ENCODE measurements at regions not wholly inside any gene's neighbourhood (a gene's known extent, or its start where the extent isn't known, plus 50 kb on each side); places are given as distances from the start of the nearest gene placed in this dataset.

- Mint-ChIP-seq H3K36me3 (ENCODE audit: low read depth) (no peaks in the 10 kb centered on the region), H3K27ac (ENCODE audit: unreplicated experiment) (no peak overlapping the region), H3K27me3 (ENCODE audit: low read depth) (peaks cover 25% of the 10 kb centered on the region), H3K4me1 (ENCODE audit: low read depth) (no peaks in the 10 kb centered on the region), H3K4me3 (ENCODE audit: unreplicated experiment) (no peak overlapping the region), H3K9me3 (ENCODE audit: low read depth) (peaks cover 3% of the 10 kb centered on the region)
- no peak for DNase-seq (ENCODE audit: low spot score)
- TF ChIP-seq CTCF (IDR thresholded peaks at IDR 0.05): peak; percentile 54
Observed at GRCh38 chr4:22237155-22237751, 278.6 kb downstream of the ADGRA3 start.

- H3K9me3 Mint-ChIP-seq (ENCODE audit: low read depth): peaks cover 3% of the 10 kb centered on the region
- no peak overlapping the region for H3K27ac Mint-ChIP-seq (ENCODE audit: unreplicated experiment)
- H3K36me3 Mint-ChIP-seq (ENCODE audit: low read depth): no peaks in the 10 kb centered on the region
- no peak for TF ChIP-seq CTCF (IDR thresholded peaks at IDR 0.05)
- H3K4me1 Mint-ChIP-seq (ENCODE audit: low read depth): no peaks in the 10 kb centered on the region
- H3K27me3 Mint-ChIP-seq (ENCODE audit: low read depth): peaks cover 28% of the 10 kb centered on the region
- H3K4me3 Mint-ChIP-seq (ENCODE audit: unreplicated experiment): no peak overlapping the region
- no peak for DNase-seq (ENCODE audit: low spot score)
Observed at GRCh38 chr4:22235698-22236097, 280.2 kb downstream of the ADGRA3 start.

GRCh38 chr4:22233230-22233629 is 282.6 kb downstream of the ADGRA3 start:
- Mint-ChIP-seq H3K36me3 (ENCODE audit: low read depth) (no peaks in the 10 kb centered on the region), H3K9me3 (ENCODE audit: low read depth) (no peaks in the 10 kb centered on the region), H3K27ac (ENCODE audit: unreplicated experiment) (no peak overlapping the region), H3K27me3 (ENCODE audit: low read depth) (peaks cover 29% of the 10 kb centered on the region), H3K4me3 (ENCODE audit: unreplicated experiment) (no peak overlapping the region), H3K4me1 (ENCODE audit: low read depth) (no peaks in the 10 kb centered on the region)
- TF ChIP-seq CTCF (IDR thresholded peaks at IDR 0.05): no peak
- DNase-seq (ENCODE audit: low spot score): no peak

- DNase-seq (ENCODE audit: low spot score): no peak
- no peak overlapping the region for H3K27ac Mint-ChIP-seq (ENCODE audit: unreplicated experiment)
- no peak overlapping the region for H3K4me3 Mint-ChIP-seq (ENCODE audit: unreplicated experiment)
- peaks cover 10% of the 10 kb centered on the region for H3K27me3 Mint-ChIP-seq (ENCODE audit: low read depth)
- H3K9me3 Mint-ChIP-seq (ENCODE audit: low read depth): no peaks in the 10 kb centered on the region
- no peaks in the 10 kb centered on the region for H3K4me1 Mint-ChIP-seq (ENCODE audit: low read depth)
- TF ChIP-seq CTCF (IDR thresholded peaks at IDR 0.05): no peak
- no peaks in the 10 kb centered on the region for H3K36me3 Mint-ChIP-seq (ENCODE audit: low read depth)
Observed at GRCh38 chr4:22220965-22221364, 272.4 kb upstream of the KCNIP4 start.

- no peak for TF ChIP-seq CTCF (IDR thresholded peaks at IDR 0.05)
- Mint-ChIP-seq H3K27ac (ENCODE audit: unreplicated experiment) (no peak overlapping the region), H3K4me3 (ENCODE audit: unreplicated experiment) (no peak overlapping the region), H3K27me3 (ENCODE audit: low read depth) (peaks cover 22% of the 10 kb centered on the region), H3K36me3 (ENCODE audit: low read depth) (no peaks in the 10 kb centered on the region), H3K4me1 (ENCODE audit: low read depth) (no peaks in the 10 kb centered on the region), H3K9me3 (ENCODE audit: low read depth) (no peaks in the 10 kb centered on the region)
- no peak for DNase-seq (ENCODE audit: low spot score)
Observed at GRCh38 chr4:22217480-22217879, 268.9 kb upstream of the KCNIP4 start.
